ENCODE measurements at regions not wholly inside any gene's neighbourhood (a gene's known extent, or its start where the extent isn't known, plus 50 kb on each side); places are given as distances from the start of the nearest gene placed in this dataset.

GRCh38 chr6:137399881-137400443, 94.2 kb downstream of the OLIG3 start:
- DNase-seq, result no peak
- Histone ChIP-seq H3K4me3 (no peak overlapping the region), H3K9me3 (no peaks in the 10 kb centered on the region), H3K27me3 (no peaks in the 10 kb centered on the region), H3K36me3 (no peaks in the 10 kb centered on the region), H3K4me1 (no peaks in the 10 kb centered on the region), H3K27ac (no peak overlapping the region)
- TF ChIP-seq CTCF (IDR thresholded peaks at IDR 0.05) (no peak), POLR2A (IDR thresholded peaks at IDR 0.05) (no peak)

GRCh38 chr6:137395316-137395715, 98.9 kb downstream of the OLIG3 start:
- Histone ChIP-seq H3K4me3 (no peak overlapping the region), H3K9me3 (no peaks in the 10 kb centered on the region), H3K4me1 (no peaks in the 10 kb centered on the region), H3K27ac (no peak overlapping the region), H3K27me3 (no peaks in the 10 kb centered on the region), H3K36me3 (no peaks in the 10 kb centered on the region)
- DNase-seq, result no peak
- TF ChIP-seq CTCF (IDR thresholded peaks at IDR 0.05) (no peak), POLR2A (IDR thresholded peaks at IDR 0.05) (no peak)

- Histone ChIP-seq H3K27me3 (no peaks in the 10 kb centered on the region), H3K9me3 (no peaks in the 10 kb centered on the region), H3K36me3 (no peaks in the 10 kb centered on the region), H3K4me1 (peaks cover 0 to 10% (median 3%) of the 10 kb centered on the region in 4 donors), H3K4me3 (no peak overlapping the region), H3K27ac (no peak overlapping the region)
- TF ChIP-seq CTCF (IDR thresholded peaks at IDR 0.05) (no peak), POLR2A (IDR thresholded peaks at IDR 0.05) (no peak)
- no peak for DNase-seq
Measured at GRCh38 chr6:137391061-137391814, 103.0 kb downstream of the OLIG3 start.

- Histone ChIP-seq H3K27me3 (no peaks in the 10 kb centered on the region), H3K9me3 (no peaks in the 10 kb centered on the region), H3K36me3 (no peaks in the 10 kb centered on the region), H3K4me3 (no peak overlapping the region), H3K4me1 (peaks cover 0 to 10% (median 3%) of the 10 kb centered on the region in 4 donors), H3K27ac (peak overlapping the region in 1 of 4 donors; percentile 49)
- DNase-seq, result no peak
- TF ChIP-seq CTCF (IDR thresholded peaks at IDR 0.05), result no peak
Measured at GRCh38 chr6:137390334-137390733, 103.9 kb downstream of the OLIG3 start.

GRCh38 chr6:137389150-137389704, 105.0 kb downstream of the OLIG3 start:
- Histone ChIP-seq H3K27me3 (no peaks in the 10 kb centered on the region), H3K27ac (peak overlapping the region in 2 of 4 donors; percentile 12 to 49), H3K4me1 (peaks cover 0 to 10% (median 3%) of the 10 kb centered on the region in 4 donors), H3K4me3 (no peak overlapping the region), H3K36me3 (no peaks in the 10 kb centered on the region), H3K9me3 (no peaks in the 10 kb centered on the region)
- peak in 2 of 3 donors; percentile 69 to 79 for DNase-seq
- TF ChIP-seq POLR2A (IDR thresholded peaks at IDR 0.05) (no peak), CTCF (IDR thresholded peaks at IDR 0.05) (no peak)

Data from Peyer's patch (tissue), 4 donors.